GM21390 (cell line): ENCODE measurements at regions not wholly inside any gene's neighbourhood (a gene's known extent, or its start where the extent isn't known, plus 50 kb on each side); places are given as distances from the start of the nearest gene placed in this dataset.

Source experiments
- ATAC-seq: cut with Tn5 transposase; IDR thresholded peaks from one replicate; pipeline ENCODE4 v1.9.1; 2021; ENCODE audit not compliant: unreplicated experiment

DNA sequence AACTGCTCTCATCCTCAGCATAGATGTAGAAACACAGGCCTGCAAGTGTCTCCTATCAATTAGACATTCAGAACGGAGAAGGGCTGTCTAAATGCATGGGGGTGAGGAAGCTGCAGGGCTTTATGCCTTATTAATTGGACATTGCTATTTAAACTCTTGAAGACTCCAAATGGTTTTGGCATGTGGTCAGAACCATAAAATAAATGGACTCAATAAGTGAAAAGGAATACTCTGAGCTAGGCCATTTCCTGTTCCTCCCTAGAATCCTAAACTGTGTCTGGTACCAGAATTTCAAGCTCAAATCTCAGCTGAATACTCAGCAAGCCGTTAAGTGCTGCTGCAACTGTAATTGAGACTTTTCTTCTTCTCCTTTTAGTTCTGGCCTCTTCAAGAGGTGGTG, 80.4 kb upstream of the C1orf87 start:
- ATAC-seq: no peak

DNA sequence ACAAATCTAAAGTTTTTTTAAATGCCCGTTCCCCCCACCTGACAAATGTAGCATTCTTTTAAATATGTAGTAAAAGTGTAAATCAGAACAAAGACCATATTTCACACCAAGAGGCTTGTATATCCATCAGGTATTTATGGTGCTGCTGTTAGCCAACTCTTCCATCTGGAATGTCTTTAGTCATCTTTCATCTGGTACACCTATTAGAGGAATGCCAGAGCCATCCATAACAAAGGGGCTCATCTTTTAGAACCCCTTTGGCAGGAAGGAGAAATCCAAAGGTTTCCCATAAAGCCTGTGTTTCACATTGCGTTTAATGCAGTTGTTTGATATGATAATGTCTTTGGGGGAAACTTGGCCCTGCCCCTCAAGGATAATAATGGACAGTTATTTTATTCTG, 79.3 kb upstream of the C1orf87 start:
- ATAC-seq: no peak

DNA sequence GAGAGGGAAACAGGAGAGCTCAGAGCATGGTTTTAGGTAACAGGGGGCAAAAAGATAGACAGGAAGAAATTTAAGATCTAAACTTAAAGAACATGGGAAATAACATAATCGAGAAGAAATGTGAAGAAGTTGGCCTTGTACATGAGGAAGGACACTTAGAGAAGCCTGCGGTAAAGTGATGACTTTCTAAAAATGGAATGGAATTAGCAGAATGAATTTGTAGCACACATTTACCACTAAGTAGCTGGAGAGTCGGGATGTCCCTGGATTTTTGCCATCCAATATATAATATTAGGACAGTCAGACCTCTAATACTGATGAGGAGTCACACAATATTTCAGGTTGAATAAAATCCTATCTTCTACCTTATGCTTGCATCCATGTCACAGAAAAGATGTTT, 77.7 kb upstream of the C1orf87 start:
- no peak for ATAC-seq

DNA sequence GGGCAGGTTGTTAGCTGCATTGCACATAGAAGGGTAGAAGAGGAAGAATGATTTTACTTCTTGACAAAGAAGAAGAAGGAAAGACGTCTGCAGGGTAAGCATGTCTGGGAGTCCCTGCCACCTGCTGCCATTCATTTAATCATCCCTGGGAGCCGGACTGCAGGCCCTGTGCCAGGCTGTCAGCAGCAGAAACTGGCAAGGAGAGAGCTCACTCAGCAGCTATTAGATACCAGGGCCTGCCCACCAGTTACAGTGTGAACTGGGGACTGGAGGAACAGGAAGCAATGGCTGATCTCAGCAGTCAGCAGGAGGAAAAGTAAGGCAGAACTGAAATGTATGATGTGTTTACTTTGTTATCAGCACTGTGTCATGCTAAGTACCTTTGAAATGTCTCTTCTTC, 75.7 kb upstream of the C1orf87 start:
- ATAC-seq: no peak

DNA sequence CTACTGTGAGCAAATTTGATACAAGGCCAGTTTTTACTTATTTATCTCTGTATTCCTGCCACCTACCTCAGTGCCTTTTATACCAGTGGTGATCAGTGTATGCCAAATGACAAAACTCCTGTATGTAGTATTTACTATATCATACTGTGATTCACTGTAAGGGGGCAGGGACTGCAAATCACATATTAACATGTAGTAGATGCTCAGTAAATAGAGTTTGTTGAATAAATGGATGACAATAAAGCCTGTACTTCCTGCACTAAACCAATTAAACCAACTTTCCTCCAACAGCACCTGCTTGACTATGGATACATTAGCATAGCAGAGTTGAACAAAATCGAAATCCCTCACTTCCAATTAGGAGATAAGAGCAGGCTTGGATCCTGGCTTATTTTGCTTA, 73.3 kb upstream of the C1orf87 start:
- no peak for ATAC-seq

DNA sequence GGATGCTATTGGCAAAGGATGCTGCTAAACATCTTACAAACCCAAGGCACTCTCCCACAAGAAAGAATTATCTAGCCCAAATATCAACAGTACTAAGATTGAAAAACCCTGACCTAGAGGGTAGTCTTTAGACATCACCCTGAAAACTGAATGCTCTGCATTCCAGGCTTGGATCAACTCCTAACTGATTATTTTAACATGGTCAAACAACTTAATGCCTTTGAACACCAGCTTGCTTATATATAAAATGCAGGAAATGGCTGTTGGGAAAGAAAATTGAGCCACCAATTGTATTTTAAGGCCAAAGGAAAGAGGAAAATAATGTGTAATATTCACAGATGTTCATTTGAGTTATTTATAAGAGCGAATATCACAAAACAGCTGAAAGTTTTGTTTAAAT, 72.2 kb upstream of the C1orf87 start:
- ATAC-seq: no peak

DNA sequence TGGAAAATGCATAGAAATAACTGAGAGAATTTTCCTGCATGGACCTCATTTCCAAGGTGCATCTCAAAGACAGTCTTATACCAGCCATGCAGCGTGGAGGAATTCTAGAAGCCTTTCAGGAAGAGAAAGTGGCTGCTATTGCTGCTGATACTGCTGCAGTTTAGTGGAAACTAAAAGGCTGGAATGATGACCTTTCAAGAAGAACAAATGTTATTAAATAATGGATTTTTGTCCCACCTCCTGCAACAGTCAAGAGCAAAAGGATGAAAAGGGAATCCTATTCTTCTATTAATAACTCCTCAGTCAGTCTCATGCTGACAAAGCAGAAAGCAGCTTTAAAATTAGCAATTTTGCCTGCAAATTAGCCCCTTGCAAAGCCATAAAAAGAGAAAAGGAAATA, 68.2 kb upstream of the C1orf87 start:
- ATAC-seq: no peak

DNA sequence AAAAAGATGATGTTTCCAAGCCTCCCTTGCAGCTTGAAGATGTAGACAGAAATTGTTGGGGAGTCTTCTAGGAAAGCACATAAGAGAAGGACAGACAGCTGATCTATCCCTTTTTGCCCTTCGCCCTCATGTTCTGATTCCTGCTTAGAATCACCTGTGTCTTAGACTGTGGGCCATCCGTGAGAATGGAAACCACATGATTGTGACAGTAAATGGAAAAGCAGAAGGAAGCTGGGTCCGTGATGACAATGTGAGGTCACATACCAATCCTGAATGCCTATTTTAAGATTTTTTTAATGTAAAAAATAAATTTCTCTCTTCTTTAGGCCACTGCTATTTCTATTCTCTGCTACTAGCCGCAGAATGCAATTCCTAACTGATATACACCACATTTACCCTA, 67.7 kb upstream of the C1orf87 start:
- no peak for ATAC-seq

DNA sequence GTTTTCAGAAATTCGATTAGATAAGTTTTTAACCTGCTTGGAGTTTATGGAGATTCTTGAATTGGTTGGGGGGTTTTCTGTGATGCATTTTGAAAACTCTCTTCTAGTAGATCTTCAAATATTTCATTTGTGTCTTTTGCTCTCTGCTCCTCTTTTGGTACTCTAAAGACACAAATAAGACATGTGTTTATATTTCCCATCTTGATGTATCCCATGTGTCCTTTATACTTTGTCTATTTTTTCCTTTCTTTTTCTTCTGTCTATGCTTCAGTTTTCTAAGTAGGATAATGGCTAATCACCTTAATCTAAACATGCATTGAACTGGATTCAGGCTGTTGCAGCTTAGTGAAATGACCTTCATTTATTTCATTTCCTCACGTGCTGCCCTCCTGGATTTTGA, 63.8 kb upstream of the C1orf87 start:
- ATAC-seq: no peak

DNA sequence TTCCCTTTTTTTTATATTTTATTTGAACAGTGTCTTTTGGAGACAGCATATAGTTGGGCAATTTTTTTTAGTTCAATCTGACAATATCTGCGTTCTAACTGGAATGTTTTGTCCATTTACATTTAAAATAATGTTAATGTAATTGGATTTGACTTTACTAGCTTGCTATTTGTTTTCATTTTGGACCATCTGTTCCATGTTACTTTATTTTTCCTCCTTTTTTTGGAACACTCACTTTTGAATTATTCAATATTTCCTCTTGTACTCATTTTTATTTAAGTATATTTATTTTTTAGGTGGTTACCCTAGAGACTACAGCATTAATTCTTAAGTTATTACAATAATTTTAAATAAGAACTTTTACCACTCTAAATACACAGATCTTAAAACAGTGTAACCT, 62.8 kb upstream of the C1orf87 start:
- no peak for ATAC-seq

DNA sequence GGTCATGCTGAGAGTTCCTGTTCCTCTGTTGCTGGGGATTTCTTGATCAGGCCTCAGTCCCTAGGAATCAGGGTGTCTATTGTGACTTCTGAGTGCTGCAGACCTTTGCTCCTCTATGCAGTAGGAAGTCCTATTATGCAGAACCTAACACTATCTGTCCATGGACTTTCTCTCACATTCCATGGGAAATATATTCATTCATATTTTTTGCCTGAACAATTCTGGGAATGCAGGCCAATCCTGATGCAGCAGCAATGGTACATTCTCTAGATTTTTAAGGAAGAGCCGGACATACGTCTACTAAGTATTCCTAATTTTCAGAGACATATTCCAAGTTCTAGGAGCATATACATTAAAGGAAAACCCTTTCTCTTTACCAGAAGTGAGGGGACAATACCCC, 61.1 kb upstream of the C1orf87 start:
- ATAC-seq: no peak

DNA sequence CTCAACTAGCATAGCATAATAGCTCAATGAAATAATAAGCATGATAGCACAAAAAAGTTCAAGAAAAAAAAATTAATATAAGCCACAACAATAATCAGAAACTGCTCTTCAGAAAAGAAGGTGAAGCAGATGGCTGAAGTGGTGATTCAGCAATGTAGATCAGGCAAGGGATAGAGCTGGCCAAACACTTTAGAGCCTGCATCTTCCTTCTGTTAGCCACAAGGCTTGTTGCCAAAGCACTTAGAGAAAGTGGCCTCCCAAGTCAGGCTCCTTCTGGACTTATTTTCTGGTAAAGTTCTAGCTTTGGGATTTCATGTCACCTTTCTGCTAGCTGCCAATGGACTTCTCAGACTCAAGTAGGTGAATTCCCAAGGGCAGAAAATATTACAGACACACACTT, 60.3 kb upstream of the C1orf87 start:
- ATAC-seq: no peak

DNA sequence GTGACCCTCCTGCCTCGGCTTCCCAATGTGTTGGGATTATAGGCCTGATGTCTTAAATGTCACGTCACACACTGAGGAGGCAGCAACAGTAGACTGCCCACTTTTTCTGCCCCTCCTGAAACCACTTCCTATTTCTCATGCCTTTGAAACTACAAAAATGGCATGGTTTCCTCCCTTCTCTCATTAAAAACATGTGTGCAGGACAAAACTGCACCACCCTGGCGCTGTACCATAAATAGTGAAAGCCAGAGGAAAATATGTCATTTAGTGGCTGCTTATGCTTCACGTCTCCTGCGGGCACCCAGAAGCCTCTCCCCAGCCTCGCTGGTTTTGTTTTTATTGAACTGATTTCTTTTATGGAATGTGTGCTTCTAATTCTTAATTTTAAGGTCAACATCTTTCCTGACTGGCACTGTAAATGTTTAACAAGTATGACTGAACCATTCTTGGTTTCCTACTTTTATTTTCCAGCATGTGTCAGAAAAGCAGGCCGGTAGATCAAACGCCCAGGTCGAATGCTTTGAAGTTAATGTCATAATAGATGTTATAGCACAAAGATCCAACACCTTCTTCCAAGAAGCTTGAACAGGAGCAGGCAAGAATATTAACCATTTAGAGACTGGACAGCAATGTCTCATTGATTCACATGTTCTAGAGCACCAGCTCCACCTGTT, 59.6 kb upstream of the C1orf87 start:
- no peak for ATAC-seq

DNA sequence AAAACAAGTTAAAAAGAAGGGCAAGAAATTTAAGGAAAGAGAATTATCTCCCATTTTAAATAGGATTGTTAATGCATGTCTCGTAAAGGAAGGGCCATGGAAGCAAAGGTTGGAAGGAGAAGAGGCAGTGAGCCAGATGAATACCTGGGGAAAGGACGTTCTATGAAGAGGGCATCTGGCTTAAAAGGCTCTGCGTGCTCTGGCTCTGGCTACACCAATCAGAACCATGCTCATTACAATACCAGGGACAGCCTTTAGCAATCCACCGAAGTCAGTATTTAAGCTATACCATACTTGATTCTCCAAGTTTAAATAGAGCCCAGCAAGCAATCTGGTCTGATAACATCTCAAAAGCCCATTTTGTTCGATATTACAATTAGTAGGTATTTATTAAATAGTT, 58.5 kb upstream of the C1orf87 start:
- ATAC-seq: no peak

DNA sequence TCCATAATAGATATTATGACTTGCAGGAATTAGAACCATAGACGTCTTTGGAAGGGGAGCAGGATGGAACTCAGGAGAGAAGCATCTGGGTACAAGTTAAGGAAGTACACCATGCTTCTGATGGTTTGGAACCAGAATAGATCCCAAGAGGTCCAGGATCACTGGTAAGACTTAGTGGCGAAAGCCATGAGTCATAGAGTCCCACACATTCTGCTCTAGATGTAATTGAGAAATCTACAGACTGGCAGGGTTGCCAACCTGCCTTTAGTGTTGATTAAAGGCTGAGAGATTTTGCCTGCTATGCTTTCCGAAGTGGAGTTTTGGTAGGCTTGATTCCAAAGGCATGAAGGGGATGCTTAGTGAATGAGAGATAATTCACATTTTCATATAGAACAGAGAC, 57.1 kb upstream of the C1orf87 start:
- no peak for ATAC-seq

DNA sequence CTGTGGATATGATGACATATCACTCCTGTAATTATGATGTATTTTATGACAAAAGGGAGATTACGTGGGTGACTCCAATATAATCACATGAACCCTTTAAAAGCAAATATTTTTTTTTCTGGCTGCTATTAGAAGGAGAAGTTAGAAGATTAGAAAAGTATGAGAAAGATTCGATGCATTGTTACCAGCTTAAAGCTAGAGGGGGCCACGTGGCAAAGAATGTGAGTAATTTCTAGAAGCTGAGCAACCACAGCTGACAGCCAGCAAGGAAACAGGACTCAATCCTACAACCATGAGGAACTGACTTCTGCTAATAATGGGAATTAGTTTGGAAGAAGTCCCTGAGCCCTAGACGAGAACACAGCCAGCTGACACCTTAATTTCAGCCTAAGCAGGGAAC, 56.3 kb upstream of the C1orf87 start:
- ATAC-seq: no peak

DNA sequence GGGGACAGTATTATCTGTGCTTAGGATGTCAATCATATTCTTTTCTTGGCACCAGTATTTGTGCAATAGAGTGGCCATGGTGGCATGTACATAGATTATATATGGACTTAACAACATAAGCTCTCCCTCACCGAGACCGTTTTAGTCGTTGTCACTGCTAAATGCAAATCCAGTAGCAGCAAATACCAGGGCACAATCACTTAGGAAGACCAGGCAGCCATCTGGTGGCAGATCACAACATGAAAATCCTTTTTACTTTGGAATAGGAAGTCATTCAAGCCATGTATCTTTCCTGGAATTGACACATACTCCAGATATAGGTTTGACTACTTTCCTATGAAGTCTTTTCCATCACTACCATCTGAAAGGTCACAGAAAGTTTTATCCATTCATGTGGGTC, 53.2 kb upstream of the C1orf87 start:
- ATAC-seq: no peak
